SK-N-SH treated with all-trans-retinoic acid at 6 μM for 48 hours (cell line): ENCODE measurements at regions not wholly inside any gene's neighbourhood (a gene's known extent, or its start where the extent isn't known, plus 50 kb on each side); places are given as distances from the start of the nearest gene placed in this dataset.
A peak's percentile ranks its signal among the peaks of the same experiment; 100 is the strongest.

Experiments used
- ATAC-seq: fragments of 200-7000 bp; cut with Tn5 transposase; 3 replicates; pipeline ENCODE4 v1.9.1; 2020; ENCODE audit warnings: mild to moderate bottlenecking, moderate library complexity
- ARNTL ChIP-seq: fragments of 450-650 bp; formaldehyde crosslinking; IDR thresholded peaks from 2 replicates; pipeline ENCODE4 v1.5.0; 2020; ENCODE audit warnings: low read depth, mild to moderate bottlenecking, moderate library complexity, borderline replicate concordance
- BACH2 ChIP-seq: fragments of 250-450 bp; sonication (Bioruptor Pico); IDR thresholded peaks from 2 replicates; pipeline ENCODE4 v1.9.0; 2021; ENCODE audit warnings: mild to moderate bottlenecking, borderline replicate concordance
- CSDC2 ChIP-seq: fragments of 250-450 bp; sonication (Bioruptor Pico); IDR thresholded peaks from 2 replicates; pipeline ENCODE4 v1.5.0; 2020; ENCODE audit warnings: mild to moderate bottlenecking, moderate library complexity
- ESRRG ChIP-seq: fragments of 250-450 bp; sonication (Bioruptor Pico); IDR thresholded peaks from 2 replicates; pipeline ENCODE4 v1.6.1; 2021; ENCODE audit warnings: mild to moderate bottlenecking
- GLIS3 ChIP-seq: fragments of 250-450 bp; sonication (Bioruptor Pico); IDR thresholded peaks from 2 replicates; pipeline ENCODE4 v1.5.0; 2020; ENCODE audit warnings: mild to moderate bottlenecking, moderate library complexity
- ISL1 ChIP-seq: fragments of 250-450 bp; sonication (Bioruptor Pico); IDR thresholded peaks from 2 replicates; pipeline ENCODE4 v2.1.2; 2022; ENCODE audit warnings: mild to moderate bottlenecking, moderate library complexity
- OSR1 ChIP-seq: fragments of 250-450 bp; sonication (Bioruptor Pico); IDR thresholded peaks from 2 replicates; pipeline ENCODE4 v1.8.0; 2022; ENCODE audit warnings: moderate library complexity, mild to moderate bottlenecking, inconsistent platforms
- PPARA ChIP-seq: fragments of 250-450 bp; sonication (Bioruptor Pico); IDR thresholded peaks from 2 replicates; pipeline ENCODE4 v1.5.0; 2020; ENCODE audit warnings: mild to moderate bottlenecking, borderline replicate concordance
- RARB ChIP-seq: fragments of 250-450 bp; sonication (Bioruptor Pico); IDR thresholded peaks from 2 replicates; pipeline ENCODE4 v1.8.0; 2021; ENCODE audit warnings: mild to moderate bottlenecking, moderate library complexity
- SNAI2 ChIP-seq: fragments of 250-450 bp; sonication (Bioruptor Pico); IDR thresholded peaks from 2 replicates; pipeline ENCODE4 v1.5.0; 2020; ENCODE audit warnings: mild to moderate bottlenecking, moderate library complexity
- TCF4 ChIP-seq: fragments of 250-450 bp; sonication (Bioruptor Pico); IDR thresholded peaks from 2 replicates; pipeline ENCODE4 v1.8.0; 2021; ENCODE audit warnings: mild to moderate bottlenecking, moderate library complexity, borderline replicate concordance
- TOX ChIP-seq: fragments of 250-450 bp; sonication (Bioruptor Pico); IDR thresholded peaks from 2 replicates; pipeline ENCODE4 v1.8.0; 2021; ENCODE audit warnings: mild to moderate bottlenecking, moderate library complexity, borderline replicate concordance
- ZC3H10 ChIP-seq: fragments of 250-450 bp; sonication (Bioruptor Pico); IDR thresholded peaks from 2 replicates; pipeline ENCODE4 v1.5.1; 2021; ENCODE audit warnings: mild to moderate bottlenecking, moderate library complexity
- ZFP3 ChIP-seq: fragments of 250-450 bp; sonication (Bioruptor Pico); IDR thresholded peaks from 2 replicates; pipeline ENCODE4 v1.5.0; 2020; ENCODE audit warnings: mild to moderate bottlenecking, moderate library complexity
- ZFP30 ChIP-seq: fragments of 450-650 bp; formaldehyde crosslinking; IDR thresholded peaks from 2 replicates; pipeline ENCODE4 v1.5.0; 2022; ENCODE audit warnings: mild to moderate bottlenecking, moderate library complexity
- ZNF565 ChIP-seq: fragments of 450-650 bp; formaldehyde crosslinking; conservative IDR thresholded peaks from 2 replicates; pipeline ENCODE4 v1.5.0; 2020; ENCODE audit warnings: low read depth, mild to moderate bottlenecking, moderate library complexity
- ZNF70 ChIP-seq: fragments of 450-650 bp; formaldehyde crosslinking; IDR thresholded peaks from 2 replicates; pipeline ENCODE4 v1.5.0; 2020; ENCODE audit warnings: mild to moderate bottlenecking, moderate library complexity
- ZNF8 ChIP-seq: fragments of 450-650 bp; formaldehyde crosslinking; IDR thresholded peaks from 2 replicates; pipeline ENCODE4 v1.5.0; 2020; ENCODE audit warnings: mild to moderate bottlenecking, moderate library complexity
- TF ChIP-seq, protein P1 (sequence below): fragments of 250-450 bp; sonication (Bioruptor Pico); IDR thresholded peaks from 2 replicates; pipeline ENCODE4 v1.8.0; 2020; ENCODE audit warnings: mild to moderate bottlenecking, moderate library complexity, borderline replicate concordance
- TF ChIP-seq, protein P2 (sequence below): fragments of 250-450 bp; sonication (Bioruptor Pico); IDR thresholded peaks from 2 replicates; pipeline ENCODE4 v1.5.1; 2020; ENCODE audit warnings: low read depth, mild to moderate bottlenecking, moderate library complexity
- TF ChIP-seq, protein P3 (sequence below): fragments of 250-450 bp; sonication (Bioruptor Pico); IDR thresholded peaks from 2 replicates; pipeline ENCODE4 v1.5.1; 2021; ENCODE audit warnings: mild to moderate bottlenecking, moderate library complexity
- TF ChIP-seq, protein P4 (sequence below): fragments of 250-450 bp; sonication (Bioruptor Pico); IDR thresholded peaks from 2 replicates; pipeline ENCODE4 v1.8.0; 2021; ENCODE audit warnings: low read depth, mild to moderate bottlenecking, moderate library complexity, borderline replicate concordance

DNA sequence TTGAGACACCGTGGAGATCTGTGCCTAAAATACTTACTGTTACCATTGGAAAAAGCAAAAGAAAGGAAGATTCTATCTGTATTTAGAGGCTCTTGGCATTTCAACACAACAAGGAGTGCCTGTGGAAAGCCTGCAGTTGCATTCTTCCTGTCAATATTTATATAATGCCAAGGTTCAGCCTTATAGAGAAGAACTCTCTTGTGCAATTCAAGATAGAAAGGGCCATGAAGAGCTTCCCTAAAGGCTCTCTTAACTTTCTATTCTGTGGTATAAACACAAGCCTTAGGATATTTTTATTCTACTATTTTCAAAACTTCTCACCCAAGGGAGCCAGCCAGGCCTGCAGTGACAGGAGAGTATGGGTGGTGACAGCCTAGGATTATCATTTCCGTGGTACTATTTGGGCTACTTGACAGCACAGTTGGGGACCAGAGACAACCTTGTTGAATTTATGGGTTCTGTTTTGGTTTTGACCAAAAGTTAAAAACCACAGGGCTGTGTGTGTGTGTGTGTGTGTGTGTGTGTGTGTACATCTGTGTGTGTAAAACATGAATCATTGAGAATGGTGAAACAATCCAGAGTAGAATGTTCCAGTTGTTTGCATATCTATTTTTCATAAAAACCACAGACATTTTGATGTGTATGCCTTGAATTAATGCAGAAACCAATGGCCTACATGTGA lies 700.9 kb upstream of the SLC35B3 start:
- TF ChIP-seq RARB: no peak

DNA sequence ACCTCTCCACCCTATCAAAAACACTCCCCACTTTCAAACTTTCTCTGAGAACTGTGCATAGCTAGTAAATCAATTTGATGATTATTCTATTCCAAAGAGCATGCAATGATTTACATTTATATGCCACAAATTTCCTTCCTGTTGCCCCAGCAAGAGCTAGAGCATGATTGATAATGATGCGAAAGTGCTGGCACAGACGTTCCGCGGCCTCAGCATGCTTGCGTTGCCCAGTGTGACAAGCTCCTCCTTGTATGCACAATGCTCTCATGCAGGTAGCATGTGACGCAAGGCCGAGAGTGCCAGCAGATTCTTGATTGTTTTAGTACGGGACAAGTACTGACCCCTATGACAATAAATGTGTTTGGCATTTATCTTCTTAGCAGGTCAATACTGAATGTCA lies 696.3 kb upstream of the SLC35B3 start:
- TF ChIP-seq ISL1 (CRISPR knock-in tag) (no peak), TOX (CRISPR knock-in tag) (peak; percentile 39; the same call in 1 of the 2 replicates)
- ATAC-seq: peak; percentile 25; the same call in 1 of the 3 replicates

More for the DNA sequence above, 700.9 kb upstream of the SLC35B3 start:
- no peak for ATAC-seq

DNA sequence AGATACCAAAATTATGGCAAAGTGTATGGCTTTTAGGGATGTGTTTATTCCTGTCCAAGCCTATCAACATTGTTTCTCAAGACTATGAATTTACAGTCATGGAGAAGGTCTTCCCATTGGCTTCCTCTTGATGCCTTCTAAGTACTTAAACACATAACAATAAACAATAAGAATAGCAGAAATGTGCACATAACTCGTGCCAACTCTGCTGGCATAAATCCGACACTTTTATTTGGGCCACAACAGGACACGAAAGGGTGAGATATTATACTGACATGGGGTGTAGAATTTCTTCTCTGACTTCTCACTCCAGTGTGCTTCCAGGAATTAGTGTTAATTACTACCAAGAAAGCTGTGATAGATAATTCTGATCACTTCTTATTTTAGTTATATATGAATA lies 695.9 kb upstream of the SLC35B3 start:
- TF ChIP-seq ZNF8 (CRISPR knock-in tag) (no peak), TCF4 (no peak), ARNTL (CRISPR knock-in tag) (no peak), ZNF70 (CRISPR knock-in tag) (no peak), SNAI2 (CRISPR knock-in tag) (no peak), ZFP3 (CRISPR knock-in tag) (no peak), ZC3H10 (CRISPR knock-in tag) (no peak), ISL1 (CRISPR knock-in tag) (no peak), ZFP30 (CRISPR knock-in tag) (no peak)
- TF ChIP-seq, protein P1, sequence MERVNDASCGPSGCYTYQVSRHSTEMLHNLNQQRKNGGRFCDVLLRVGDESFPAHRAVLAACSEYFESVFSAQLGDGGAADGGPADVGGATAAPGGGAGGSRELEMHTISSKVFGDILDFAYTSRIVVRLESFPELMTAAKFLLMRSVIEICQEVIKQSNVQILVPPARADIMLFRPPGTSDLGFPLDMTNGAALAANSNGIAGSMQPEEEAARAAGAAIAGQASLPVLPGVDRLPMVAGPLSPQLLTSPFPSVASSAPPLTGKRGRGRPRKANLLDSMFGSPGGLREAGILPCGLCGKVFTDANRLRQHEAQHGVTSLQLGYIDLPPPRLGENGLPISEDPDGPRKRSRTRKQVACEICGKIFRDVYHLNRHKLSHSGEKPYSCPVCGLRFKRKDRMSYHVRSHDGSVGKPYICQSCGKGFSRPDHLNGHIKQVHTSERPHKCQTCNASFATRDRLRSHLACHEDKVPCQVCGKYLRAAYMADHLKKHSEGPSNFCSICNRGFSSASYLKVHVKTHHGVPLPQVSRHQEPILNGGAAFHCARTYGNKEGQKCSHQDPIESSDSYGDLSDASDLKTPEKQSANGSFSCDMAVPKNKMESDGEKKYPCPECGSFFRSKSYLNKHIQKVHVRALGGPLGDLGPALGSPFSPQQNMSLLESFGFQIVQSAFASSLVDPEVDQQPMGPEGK (CRISPR knock-in tag): no peak
- TF ChIP-seq, protein P2, sequence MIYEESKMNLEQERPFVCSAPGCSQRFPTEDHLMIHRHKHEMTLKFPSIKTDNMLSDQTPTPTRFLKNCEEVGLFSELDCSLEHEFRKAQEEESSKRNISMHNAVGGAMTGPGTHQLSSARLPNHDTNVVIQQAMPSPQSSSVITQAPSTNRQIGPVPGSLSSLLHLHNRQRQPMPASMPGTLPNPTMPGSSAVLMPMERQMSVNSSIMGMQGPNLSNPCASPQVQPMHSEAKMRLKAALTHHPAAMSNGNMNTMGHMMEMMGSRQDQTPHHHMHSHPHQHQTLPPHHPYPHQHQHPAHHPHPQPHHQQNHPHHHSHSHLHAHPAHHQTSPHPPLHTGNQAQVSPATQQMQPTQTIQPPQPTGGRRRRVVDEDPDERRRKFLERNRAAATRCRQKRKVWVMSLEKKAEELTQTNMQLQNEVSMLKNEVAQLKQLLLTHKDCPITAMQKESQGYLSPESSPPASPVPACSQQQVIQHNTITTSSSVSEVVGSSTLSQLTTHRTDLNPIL (CRISPR knock-in tag): no peak
- TF ChIP-seq, protein P3, sequence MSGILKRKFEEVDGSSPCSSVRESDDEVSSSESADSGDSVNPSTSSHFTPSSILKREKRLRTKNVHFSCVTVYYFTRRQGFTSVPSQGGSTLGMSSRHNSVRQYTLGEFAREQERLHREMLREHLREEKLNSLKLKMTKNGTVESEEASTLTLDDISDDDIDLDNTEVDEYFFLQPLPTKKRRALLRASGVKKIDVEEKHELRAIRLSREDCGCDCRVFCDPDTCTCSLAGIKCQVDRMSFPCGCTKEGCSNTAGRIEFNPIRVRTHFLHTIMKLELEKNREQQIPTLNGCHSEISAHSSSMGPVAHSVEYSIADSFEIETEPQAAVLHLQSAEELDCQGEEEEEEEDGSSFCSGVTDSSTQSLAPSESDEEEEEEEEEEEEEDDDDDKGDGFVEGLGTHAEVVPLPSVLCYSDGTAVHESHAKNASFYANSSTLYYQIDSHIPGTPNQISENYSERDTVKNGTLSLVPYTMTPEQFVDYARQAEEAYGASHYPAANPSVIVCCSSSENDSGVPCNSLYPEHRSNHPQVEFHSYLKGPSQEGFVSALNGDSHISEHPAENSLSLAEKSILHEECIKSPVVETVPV (CRISPR knock-in tag): no peak
- ATAC-seq: no peak

DNA sequence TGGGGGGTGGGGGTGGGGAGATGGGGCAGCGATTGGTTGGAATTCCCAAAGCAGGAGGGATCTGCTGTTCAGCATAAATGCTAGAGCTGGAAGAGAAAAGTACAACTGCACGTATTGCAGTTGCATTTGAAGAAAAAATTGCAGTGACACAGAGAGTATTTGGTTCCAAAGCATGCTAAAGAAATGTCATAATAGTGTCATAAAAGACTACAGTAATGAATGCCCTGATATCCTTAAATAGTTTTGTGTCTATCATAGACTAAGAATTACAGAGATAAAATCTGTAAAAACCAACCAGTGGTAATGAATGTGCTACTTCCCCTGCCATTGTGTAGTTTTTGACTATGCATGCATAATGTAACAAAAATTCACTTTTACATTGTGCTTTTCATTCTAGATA lies 693.6 kb upstream of the SLC35B3 start:
- TF ChIP-seq, protein P4, sequence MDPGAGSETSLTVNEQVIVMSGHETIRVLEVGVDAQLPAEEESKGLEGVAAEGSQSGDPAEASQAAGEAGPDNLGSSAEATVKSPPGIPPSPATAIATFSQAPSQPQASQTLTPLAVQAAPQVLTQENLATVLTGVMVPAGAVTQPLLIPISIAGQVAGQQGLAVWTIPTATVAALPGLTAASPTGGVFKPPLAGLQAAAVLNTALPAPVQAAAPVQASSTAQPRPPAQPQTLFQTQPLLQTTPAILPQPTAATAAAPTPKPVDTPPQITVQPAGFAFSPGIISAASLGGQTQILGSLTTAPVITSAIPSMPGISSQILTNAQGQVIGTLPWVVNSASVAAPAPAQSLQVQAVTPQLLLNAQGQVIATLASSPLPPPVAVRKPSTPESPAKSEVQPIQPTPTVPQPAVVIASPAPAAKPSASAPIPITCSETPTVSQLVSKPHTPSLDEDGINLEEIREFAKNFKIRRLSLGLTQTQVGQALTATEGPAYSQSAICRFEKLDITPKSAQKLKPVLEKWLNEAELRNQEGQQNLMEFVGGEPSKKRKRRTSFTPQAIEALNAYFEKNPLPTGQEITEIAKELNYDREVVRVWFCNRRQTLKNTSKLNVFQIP (CRISPR knock-in tag): no peak
- TF ChIP-seq SNAI2 (CRISPR knock-in tag) (no peak), ZNF8 (CRISPR knock-in tag) (no peak), CSDC2 (CRISPR knock-in tag) (no peak), ZFP30 (CRISPR knock-in tag) (no peak), ZC3H10 (CRISPR knock-in tag) (no peak), OSR1 (CRISPR knock-in tag) (no peak), GLIS3 (CRISPR knock-in tag) (no peak), ZFP3 (CRISPR knock-in tag) (no peak), ISL1 (CRISPR knock-in tag) (no peak), ESRRG (CRISPR knock-in tag) (no peak), BACH2 (CRISPR knock-in tag) (no peak), ARNTL (CRISPR knock-in tag) (no peak), ZNF565 (CRISPR knock-in tag) (no peak), PPARA (no peak), TOX (CRISPR knock-in tag) (no peak), TCF4 (no peak)
- TF ChIP-seq, protein P3 (CRISPR knock-in tag): no peak
- TF ChIP-seq, protein P2 (CRISPR knock-in tag): no peak
- TF ChIP-seq, protein P1 (CRISPR knock-in tag): no peak
- ATAC-seq: no peak
